ENCODE measurements at regions not wholly inside any gene's neighbourhood (a gene's known extent, or its start where the extent isn't known, plus 50 kb on each side); places are given as distances from the start of the nearest gene placed in this dataset.

GRCh38 chr12:42679466-42679865, 89.9 kb upstream of the PRICKLE1 start:
- Mint-ChIP-seq H3K9me3 (ENCODE audit: unreplicated experiment) (no peaks in the 10 kb centered on the region), H3K4me1 (ENCODE audit: unreplicated experiment) (no peaks in the 10 kb centered on the region)
- no peak for DNase-seq (ENCODE audit: low spot score)

GRCh38 chr12:42677461-42677860, 87.9 kb upstream of the PRICKLE1 start:
- TF ChIP-seq CTCF (IDR thresholded peaks at IDR 0.05; ENCODE audit: unreplicated experiment) = no peak
- Mint-ChIP-seq H3K4me1 (ENCODE audit: unreplicated experiment) (no peaks in the 10 kb centered on the region), H3K4me3 (ENCODE audit: unreplicated experiment) (no peak overlapping the region), H3K27me3 (ENCODE audit: unreplicated experiment) (peaks cover 2% of the 10 kb centered on the region), H3K27ac (ENCODE audit: unreplicated experiment) (no peak overlapping the region), H3K9me3 (ENCODE audit: unreplicated experiment) (no peaks in the 10 kb centered on the region), H3K36me3 (ENCODE audit: low read depth, unreplicated experiment) (no peaks in the 10 kb centered on the region)
- no peak for DNase-seq (ENCODE audit: low spot score)

More at GRCh38 chr12:42679466-42679865, 89.9 kb upstream of the PRICKLE1 start:
- peaks cover 2% of the 10 kb centered on the region for H3K27me3 Mint-ChIP-seq (ENCODE audit: unreplicated experiment)
- no peak for TF ChIP-seq CTCF (IDR thresholded peaks at IDR 0.05; ENCODE audit: unreplicated experiment)
- no peak overlapping the region for H3K27ac Mint-ChIP-seq (ENCODE audit: unreplicated experiment)
- H3K4me3 Mint-ChIP-seq (ENCODE audit: unreplicated experiment) = no peak overlapping the region
- no peaks in the 10 kb centered on the region for H3K36me3 Mint-ChIP-seq (ENCODE audit: low read depth, unreplicated experiment)

GRCh38 chr12:42673535-42673934, 84.0 kb upstream of the PRICKLE1 start:
- Mint-ChIP-seq H3K36me3 (ENCODE audit: low read depth, unreplicated experiment) (no peaks in the 10 kb centered on the region), H3K4me1 (ENCODE audit: unreplicated experiment) (no peaks in the 10 kb centered on the region), H3K27me3 (ENCODE audit: unreplicated experiment) (peaks cover 3% of the 10 kb centered on the region), H3K9me3 (ENCODE audit: unreplicated experiment) (no peaks in the 10 kb centered on the region), H3K4me3 (ENCODE audit: unreplicated experiment) (no peak overlapping the region), H3K27ac (ENCODE audit: unreplicated experiment) (no peak overlapping the region)
- TF ChIP-seq CTCF (IDR thresholded peaks at IDR 0.05; ENCODE audit: unreplicated experiment) = no peak
- no peak for DNase-seq (ENCODE audit: low spot score)

- TF ChIP-seq CTCF (IDR thresholded peaks at IDR 0.05; ENCODE audit: unreplicated experiment) = no peak
- no peaks in the 10 kb centered on the region for H3K9me3 Mint-ChIP-seq (ENCODE audit: unreplicated experiment)
Measured at GRCh38 chr12:42670719-42671118, 81.2 kb upstream of the PRICKLE1 start.

GRCh38 chr12:42669553-42669952, 80.0 kb upstream of the PRICKLE1 start:
- no peak overlapping the region for H3K4me3 Mint-ChIP-seq (ENCODE audit: unreplicated experiment)
- peaks cover 2% of the 10 kb centered on the region for H3K27me3 Mint-ChIP-seq (ENCODE audit: unreplicated experiment)
- no peaks in the 10 kb centered on the region for H3K4me1 Mint-ChIP-seq (ENCODE audit: unreplicated experiment)
- no peak for TF ChIP-seq CTCF (IDR thresholded peaks at IDR 0.05; ENCODE audit: unreplicated experiment)
- H3K36me3 Mint-ChIP-seq (ENCODE audit: low read depth, unreplicated experiment) = no peaks in the 10 kb centered on the region
- DNase-seq (ENCODE audit: low spot score) = no peak
- H3K27ac Mint-ChIP-seq (ENCODE audit: unreplicated experiment) = no peak overlapping the region
- no peaks in the 10 kb centered on the region for H3K9me3 Mint-ChIP-seq (ENCODE audit: unreplicated experiment)

More at GRCh38 chr12:42670719-42671118, 81.2 kb upstream of the PRICKLE1 start:
- Mint-ChIP-seq H3K4me1 (ENCODE audit: unreplicated experiment) (no peaks in the 10 kb centered on the region), H3K36me3 (ENCODE audit: low read depth, unreplicated experiment) (no peaks in the 10 kb centered on the region), H3K27ac (ENCODE audit: unreplicated experiment) (no peak overlapping the region), H3K4me3 (ENCODE audit: unreplicated experiment) (no peak overlapping the region), H3K27me3 (ENCODE audit: unreplicated experiment) (peaks cover 2% of the 10 kb centered on the region)
- no peak for DNase-seq (ENCODE audit: low spot score)

All from endothelial cell (in vitro differentiated cells).